ENCODE measurements at regions not wholly inside any gene's neighbourhood (a gene's known extent, or its start where the extent isn't known, plus 50 kb on each side); places are given as distances from the start of the nearest gene placed in this dataset.

GRCh38 chr2:144580521-144581161 is 60.7 kb upstream of the ZEB2 start:
- Histone ChIP-seq H3K9me3 (ENCODE audit: low read depth, low read length) (no peaks in the 10 kb centered on the region), H3K4me3 (ENCODE audit: low read length) (no peak overlapping the region), H3K27me3 (ENCODE audit: insufficient read depth, low read length) (no peaks in the 10 kb centered on the region), H3K4me1 (ENCODE audit: insufficient read depth, low read length) (peaks cover 39% of the 10 kb centered on the region)

GRCh38 chr2:144579556-144579955 is 59.6 kb upstream of the ZEB2 start:
- Histone ChIP-seq H3K27me3 (ENCODE audit: insufficient read depth, low read length) (no peaks in the 10 kb centered on the region), H3K4me3 (ENCODE audit: low read length) (no peak overlapping the region), H3K4me1 (ENCODE audit: insufficient read depth, low read length) (peaks cover 39% of the 10 kb centered on the region), H3K9me3 (ENCODE audit: low read depth, low read length) (no peaks in the 10 kb centered on the region)

GRCh38 chr2:144578099-144578498 is 58.2 kb upstream of the ZEB2 start:
- H3K4me3 ChIP-seq (ENCODE audit: low read length), result no peak overlapping the region
- peaks cover 29% of the 10 kb centered on the region for H3K4me1 ChIP-seq (ENCODE audit: insufficient read depth, low read length)
- no peaks in the 10 kb centered on the region for H3K27me3 ChIP-seq (ENCODE audit: insufficient read depth, low read length)
- no peaks in the 10 kb centered on the region for H3K9me3 ChIP-seq (ENCODE audit: low read depth, low read length)

DNA sequence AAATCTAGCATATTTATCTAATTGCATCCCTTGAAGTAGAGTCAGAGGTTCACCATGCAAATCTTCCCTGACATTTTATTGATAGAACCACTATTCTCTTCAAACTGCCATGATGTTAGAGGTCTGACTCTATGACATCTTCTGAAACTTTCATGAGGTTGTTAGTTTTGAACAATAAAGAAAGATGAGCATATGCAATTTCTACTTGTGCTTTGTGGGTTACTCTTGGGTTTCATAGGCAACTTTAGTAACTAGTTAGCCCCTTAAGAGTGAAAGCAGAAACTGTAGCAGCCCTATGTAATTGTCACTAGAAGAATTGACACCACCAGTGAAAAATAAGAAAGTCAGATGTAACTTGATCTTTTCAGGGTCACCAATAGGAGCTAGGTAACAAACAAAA is 53.1 kb upstream of the ZEB2 start:
- no peaks in the 10 kb centered on the region for H3K9me3 ChIP-seq (ENCODE audit: low read depth, low read length)
- H3K4me3 ChIP-seq (ENCODE audit: low read length), result no peak overlapping the region
- H3K4me1 ChIP-seq (ENCODE audit: insufficient read depth, low read length), result peaks cover 4% of the 10 kb centered on the region
- no peaks in the 10 kb centered on the region for H3K27me3 ChIP-seq (ENCODE audit: insufficient read depth, low read length)

- Histone ChIP-seq H3K9me3 (ENCODE audit: low read depth, low read length) (no peaks in the 10 kb centered on the region), H3K27me3 (ENCODE audit: insufficient read depth, low read length) (no peaks in the 10 kb centered on the region), H3K4me1 (ENCODE audit: insufficient read depth, low read length) (peaks cover 4% of the 10 kb centered on the region), H3K4me3 (ENCODE audit: low read length) (no peak overlapping the region)
Measured at GRCh38 chr2:144571770-144572169, 51.9 kb upstream of the ZEB2 start.

DNA sequence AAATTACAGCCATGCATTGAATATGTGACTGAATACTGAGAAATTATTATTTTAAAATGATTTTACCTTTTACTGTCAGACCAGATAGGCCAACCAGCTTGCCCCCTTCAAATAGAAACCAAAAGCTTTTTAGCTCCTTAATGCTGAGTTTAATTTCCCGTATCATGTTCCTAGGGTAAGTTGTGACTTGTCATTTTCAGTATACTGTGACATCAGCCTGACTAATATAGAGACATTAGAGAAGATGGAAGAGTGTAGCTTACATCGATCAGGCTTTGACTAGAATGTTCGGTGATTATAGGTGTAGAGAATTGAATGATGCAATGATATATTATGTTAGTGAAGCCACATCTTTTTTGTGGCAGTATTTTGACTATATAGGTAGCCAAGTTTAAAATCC is 50.6 kb upstream of the ZEB2 start:
- Histone ChIP-seq H3K4me1 (ENCODE audit: insufficient read depth, low read length) (peaks cover 4% of the 10 kb centered on the region), H3K9me3 (ENCODE audit: low read depth, low read length) (no peaks in the 10 kb centered on the region), H3K4me3 (ENCODE audit: low read length) (no peak overlapping the region), H3K27me3 (ENCODE audit: insufficient read depth, low read length) (no peaks in the 10 kb centered on the region)

Data from mononuclear cell (primary cell).